Right atrium auricular region (tissue), 2 donors: ENCODE measurements at regions not wholly inside any gene's neighbourhood (a gene's known extent, or its start where the extent isn't known, plus 50 kb on each side); places are given as distances from the start of the nearest gene placed in this dataset.
A peak's percentile ranks its signal among the peaks of the same experiment; 100 is the strongest.

ENCODE experiments used
- DNase-seq: peaks from one replicate; pipeline ENCODE4 v3.0.0-alpha.2; 2019; ENCODE audit warnings: low spot score
- H3K27ac ChIP-seq, 2 donors: fragments of 200-600 bp; sonication (generic); 1 replicate in 1 of 2; 2 replicates in 1 of 2; pipeline ENCODE4 v1.5.1; 2016 to 2019
- H3K27me3 ChIP-seq, 2 donors: fragments of 200-600 bp; sonication (generic); one replicate each; pipeline versions ENCODE4 v1.5.1 to v1.6.0; 2017 to 2019
- H3K36me3 ChIP-seq: fragments of 200-600 bp; sonication (generic); one replicate; pipeline ENCODE4 v1.5.1; 2016
- H3K4me1 ChIP-seq, 2 donors: fragments of 200-600 bp; sonication (generic); one replicate each; pipeline versions ENCODE4 v1.5.1 to v1.6.0; 2017 to 2019
- H3K4me3 ChIP-seq, 2 donors: fragments of 200-600 bp; sonication (generic); 1 replicate in 1 of 2; 2 replicates in 1 of 2; pipeline ENCODE4 v1.5.1; 2017 to 2019; ENCODE audit warnings: mild to moderate bottlenecking in 1 of 2, moderate library complexity in 1 of 2
- H3K9me3 ChIP-seq, 2 donors: fragments of 200-600 bp; sonication (generic); one replicate each; pipeline ENCODE4 v1.5.1; 2019
- TF ChIP-seq, protein P1 (sequence below), 2 donors: fragments of 200-600 bp; sonication (generic); IDR thresholded peaks; one replicate each; pipeline ENCODE4 v1.5.1; 2019; ENCODE audit warnings: antibody characterized with exemption in 2 of 2

DNA sequence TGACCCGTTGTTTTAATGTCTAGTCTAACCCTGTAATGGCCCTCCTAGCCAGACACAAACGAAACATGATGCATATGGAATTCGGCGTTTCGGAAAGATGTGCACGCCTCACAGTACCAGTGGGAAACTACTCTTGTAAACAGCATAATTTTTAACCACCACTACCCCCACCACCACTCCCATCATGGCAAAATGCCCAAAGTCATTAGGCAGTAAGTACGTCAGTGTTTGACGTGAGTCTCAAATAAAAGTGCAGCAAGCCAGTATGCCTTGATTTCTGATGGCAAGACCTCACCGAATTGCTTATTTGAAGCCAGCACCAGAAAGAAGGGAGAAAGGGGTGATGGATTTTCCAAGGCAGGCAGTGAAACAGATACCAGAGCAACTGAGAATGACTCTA is 71.4 kb downstream of the ADRB2 start:
- TF ChIP-seq, protein P1, sequence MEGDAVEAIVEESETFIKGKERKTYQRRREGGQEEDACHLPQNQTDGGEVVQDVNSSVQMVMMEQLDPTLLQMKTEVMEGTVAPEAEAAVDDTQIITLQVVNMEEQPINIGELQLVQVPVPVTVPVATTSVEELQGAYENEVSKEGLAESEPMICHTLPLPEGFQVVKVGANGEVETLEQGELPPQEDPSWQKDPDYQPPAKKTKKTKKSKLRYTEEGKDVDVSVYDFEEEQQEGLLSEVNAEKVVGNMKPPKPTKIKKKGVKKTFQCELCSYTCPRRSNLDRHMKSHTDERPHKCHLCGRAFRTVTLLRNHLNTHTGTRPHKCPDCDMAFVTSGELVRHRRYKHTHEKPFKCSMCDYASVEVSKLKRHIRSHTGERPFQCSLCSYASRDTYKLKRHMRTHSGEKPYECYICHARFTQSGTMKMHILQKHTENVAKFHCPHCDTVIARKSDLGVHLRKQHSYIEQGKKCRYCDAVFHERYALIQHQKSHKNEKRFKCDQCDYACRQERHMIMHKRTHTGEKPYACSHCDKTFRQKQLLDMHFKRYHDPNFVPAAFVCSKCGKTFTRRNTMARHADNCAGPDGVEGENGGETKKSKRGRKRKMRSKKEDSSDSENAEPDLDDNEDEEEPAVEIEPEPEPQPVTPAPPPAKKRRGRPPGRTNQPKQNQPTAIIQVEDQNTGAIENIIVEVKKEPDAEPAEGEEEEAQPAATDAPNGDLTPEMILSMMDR (IDR thresholded peaks at IDR 0.05): no peak
- Histone ChIP-seq H3K4me3 (no peak overlapping the region), H3K9me3 (peaks cover 0 to 16% of the 10 kb centered on the region in 2 donors), H3K36me3 (no peaks in the 10 kb centered on the region), H3K4me1 (no peaks in the 10 kb centered on the region), H3K27ac (no peak overlapping the region), H3K27me3 (no peaks in the 10 kb centered on the region)
- no peak for DNase-seq

DNA sequence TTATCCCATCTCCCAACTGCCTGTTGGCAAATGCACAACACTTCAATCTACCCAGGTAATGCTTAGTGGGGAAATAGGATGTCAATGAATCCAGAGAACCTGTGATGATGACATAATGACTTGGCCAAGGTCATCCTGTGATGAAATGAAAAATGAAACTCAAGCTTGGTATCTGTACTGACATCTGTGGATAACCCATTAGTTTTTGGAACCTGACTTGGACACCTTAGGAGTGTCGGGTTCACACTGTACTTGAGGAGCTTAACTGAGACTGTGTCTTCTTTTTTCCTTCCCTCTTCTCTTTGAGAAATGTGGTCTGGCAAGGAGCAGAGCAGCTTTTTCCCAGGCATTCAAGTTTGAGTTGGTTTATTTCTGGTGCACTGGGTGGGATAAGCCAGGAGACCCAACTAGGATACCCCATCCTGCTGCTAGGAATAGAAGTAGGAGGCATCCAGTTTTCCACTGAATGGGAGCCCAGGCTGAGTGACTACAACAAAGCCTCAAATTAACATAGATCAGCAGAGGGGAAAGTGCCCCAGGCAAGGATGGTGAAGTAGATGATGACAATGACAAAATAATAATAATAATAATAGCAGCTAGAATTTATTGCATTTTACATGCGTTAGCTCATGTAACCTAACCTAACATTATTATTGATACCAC is 72.1 kb downstream of the ADRB2 start:
- Histone ChIP-seq H3K36me3 (no peaks in the 10 kb centered on the region), H3K9me3 (peaks cover 0 to 12% of the 10 kb centered on the region in 2 donors), H3K27ac (no peak overlapping the region), H3K27me3 (no peaks in the 10 kb centered on the region), H3K4me3 (no peak overlapping the region), H3K4me1 (no peaks in the 10 kb centered on the region)
- TF ChIP-seq, protein P1 (IDR thresholded peaks at IDR 0.05): no peak
- DNase-seq: no peak

DNA sequence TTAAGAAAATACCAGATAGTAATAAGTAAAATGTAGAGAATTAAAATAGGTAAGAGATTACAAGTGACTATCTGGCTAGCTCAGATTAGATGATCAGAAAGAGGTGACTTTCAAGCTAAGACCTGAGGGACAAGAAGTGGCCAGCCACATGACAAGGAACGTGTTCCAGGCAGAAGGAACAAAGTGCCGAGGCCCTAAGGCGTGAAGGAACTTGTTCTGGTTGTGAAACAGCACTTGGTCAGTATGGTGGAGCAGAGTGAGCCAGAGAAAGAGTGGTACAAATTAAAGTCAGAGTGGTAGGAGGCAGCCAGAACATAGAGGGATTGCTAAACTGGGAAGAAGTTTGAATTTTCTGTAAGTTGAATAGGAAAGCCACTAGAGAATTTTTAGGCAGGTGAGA is 73.6 kb downstream of the ADRB2 start:
- TF ChIP-seq, protein P1 (IDR thresholded peaks at IDR 0.05): no peak
- Histone ChIP-seq H3K27ac (no peak overlapping the region), H3K9me3 (no peaks in the 10 kb centered on the region), H3K4me1 (peaks cover 0 to 9% of the 10 kb centered on the region in 2 donors), H3K36me3 (no peaks in the 10 kb centered on the region), H3K27me3 (no peaks in the 10 kb centered on the region), H3K4me3 (no peak overlapping the region)
- no peak for DNase-seq

DNA sequence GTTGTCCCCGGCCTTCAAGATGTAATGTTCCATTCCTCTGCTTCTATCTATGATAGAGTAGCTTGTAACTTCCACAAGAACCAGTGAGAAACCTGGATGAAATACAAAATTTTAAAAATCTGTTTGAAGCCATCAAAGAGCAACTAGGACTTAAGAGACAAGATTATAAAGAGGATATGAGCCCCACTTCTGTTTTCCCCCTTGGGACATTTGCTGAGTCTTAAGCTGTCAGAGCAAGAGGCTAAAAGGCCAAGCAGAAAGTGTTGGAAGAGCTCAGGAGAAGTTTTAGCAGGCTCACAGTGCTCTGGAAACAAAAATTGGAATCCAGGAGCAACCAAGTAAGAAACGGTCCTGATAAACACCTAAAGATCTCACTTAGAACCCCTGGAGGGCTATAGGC is 76.1 kb downstream of the ADRB2 start:
- H3K4me3 ChIP-seq: no peak overlapping the region
- no peaks in the 10 kb centered on the region for H3K36me3 ChIP-seq
- H3K4me1 ChIP-seq: peaks cover 0 to 10% of the 10 kb centered on the region in 2 donors
- DNase-seq: no peak
- H3K27ac ChIP-seq: no peak overlapping the region
- no peaks in the 10 kb centered on the region for H3K27me3 ChIP-seq
- TF ChIP-seq, protein P1 (IDR thresholded peaks at IDR 0.05): no peak
- H3K9me3 ChIP-seq: no peaks in the 10 kb centered on the region

DNA sequence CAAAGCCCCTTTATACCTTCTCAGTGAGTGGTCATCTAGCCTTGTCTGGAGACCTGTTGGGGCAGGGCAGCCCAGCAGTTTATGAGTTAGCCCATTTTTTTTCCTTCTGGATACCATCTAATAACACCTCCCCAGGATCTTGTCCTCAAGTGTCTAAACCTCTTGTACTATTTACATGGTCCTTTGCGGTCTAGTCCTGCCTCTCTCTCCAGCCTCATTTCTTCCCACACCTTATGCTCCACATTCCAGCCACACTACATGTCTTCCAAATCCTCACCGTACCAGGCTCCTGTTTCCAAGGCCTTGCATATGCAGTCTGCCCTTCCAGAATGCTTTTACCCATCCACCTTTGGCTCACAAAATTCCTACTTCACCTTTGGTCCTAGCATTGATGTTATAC is 77.2 kb downstream of the ADRB2 start:
- no peaks in the 10 kb centered on the region for H3K9me3 ChIP-seq
- H3K4me1 ChIP-seq: peaks cover 0 to 10% of the 10 kb centered on the region in 2 donors
- H3K27ac ChIP-seq: no peak overlapping the region
- TF ChIP-seq, protein P1 (IDR thresholded peaks at IDR 0.05): no peak
- H3K36me3 ChIP-seq: no peaks in the 10 kb centered on the region
- H3K4me3 ChIP-seq: no peak overlapping the region
- H3K27me3 ChIP-seq: no peaks in the 10 kb centered on the region
- DNase-seq: no peak

DNA sequence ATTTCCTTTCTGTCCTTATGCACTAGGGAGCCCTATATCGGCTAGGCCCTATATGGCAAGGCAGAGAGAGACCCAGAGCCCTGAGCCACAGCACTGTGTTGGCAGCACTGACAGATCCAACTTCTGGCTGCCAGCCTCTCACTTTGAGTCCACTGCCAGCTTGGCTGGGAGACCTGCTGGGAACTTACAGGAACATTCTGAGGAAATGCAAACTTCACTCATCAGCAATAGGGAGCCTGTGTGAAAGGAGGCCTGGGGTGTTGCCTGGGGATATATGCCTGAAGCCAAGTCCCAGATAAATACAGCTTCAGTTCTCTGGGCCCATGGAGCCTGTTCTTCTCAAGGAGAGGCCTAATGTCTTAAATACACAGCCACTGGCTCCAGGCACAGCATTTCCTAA is 78.0 kb downstream of the ADRB2 start:
- peak overlapping the region; percentile 14 to 62 for H3K27ac ChIP-seq
- H3K36me3 ChIP-seq: no peaks in the 10 kb centered on the region
- H3K27me3 ChIP-seq: no peaks in the 10 kb centered on the region
- H3K9me3 ChIP-seq: no peaks in the 10 kb centered on the region
- no peak for DNase-seq
- H3K4me1 ChIP-seq: peaks cover 0 to 10% of the 10 kb centered on the region in 2 donors
- TF ChIP-seq, protein P1 (IDR thresholded peaks at IDR 0.05): no peak
- no peak overlapping the region for H3K4me3 ChIP-seq
